Head of caudate nucleus (tissue), 42 donors: ENCODE measurements at regions not wholly inside any gene's neighbourhood (a gene's known extent, or its start where the extent isn't known, plus 50 kb on each side); places are given as distances from the start of the nearest gene placed in this dataset.

Source experiments
- DNase-seq, 42 donors: peaks; one replicate each; pipeline versions ENCODE4 v3.0.0 to v3.0.0-alpha.2; 2020 to 2021; ENCODE audit warnings: mixed read lengths in 7 of 42
- intact Hi-C: fragments of 100-400 bp; cut with DNase I; formaldehyde crosslinking; loops from one replicate; pipeline ENCODE4 v1.15.0; 2022

- no peak for DNase-seq
- intact Hi-C loops: no loop called here
Observed at GRCh38 chr1:218827486-218827885, 346.2 kb upstream of the LYPLAL1 start.

- intact Hi-C loops: no loop called here
- DNase-seq: no peak
Observed at GRCh38 chr1:218828125-218828650, 345.5 kb upstream of the LYPLAL1 start.

- DNase-seq: no peak
- intact Hi-C loops: no loop called here
Observed at GRCh38 chr1:218829097-218829496, 344.6 kb upstream of the LYPLAL1 start.

GRCh38 chr1:218835609-218836008 is 338.1 kb upstream of the LYPLAL1 start:
- DNase-seq: no peak
- intact Hi-C loops: no loop called here

GRCh38 chr1:218836264-218836663 is 337.4 kb upstream of the LYPLAL1 start:
- intact Hi-C loops: no loop called here

GRCh38 chr1:218837051-218837450 is 336.6 kb upstream of the LYPLAL1 start:
- no peak for DNase-seq
- intact Hi-C loops: no loop called here

More at GRCh38 chr1:218836264-218836663, 337.4 kb upstream of the LYPLAL1 start:
- DNase-seq: no peak

GRCh38 chr1:218845589-218845988 is 328.1 kb upstream of the LYPLAL1 start:
- intact Hi-C loops: no loop called here
- no peak for DNase-seq

- intact Hi-C loops: no loop called here
- no peak for DNase-seq
Observed at GRCh38 chr1:218846181-218846580, 327.5 kb upstream of the LYPLAL1 start.

- no peak for DNase-seq
- intact Hi-C loops: no loop called here
Observed at GRCh38 chr1:218847089-218847768, 326.4 kb upstream of the LYPLAL1 start.

- intact Hi-C loops: no loop called here
- no peak for DNase-seq
Observed at GRCh38 chr1:218848009-218848408, 325.7 kb upstream of the LYPLAL1 start.

- DNase-seq: no peak
- intact Hi-C loops: no loop called here
Observed at GRCh38 chr1:218850367-218850766, 323.3 kb upstream of the LYPLAL1 start.

GRCh38 chr1:218851586-218851985 is 322.1 kb upstream of the LYPLAL1 start:
- DNase-seq: no peak
- intact Hi-C loops: no loop called here

GRCh38 chr1:218852527-218852926 is 321.2 kb upstream of the LYPLAL1 start:
- DNase-seq: no peak
- intact Hi-C loops: no loop called here

- DNase-seq: no peak
- intact Hi-C loops: no loop called here
Observed at GRCh38 chr1:218863987-218864386, 309.7 kb upstream of the LYPLAL1 start.

- no peak for DNase-seq
- intact Hi-C loops: no loop called here
Observed at GRCh38 chr1:218865591-218865990, 308.1 kb upstream of the LYPLAL1 start.

GRCh38 chr1:218866507-218866906 is 307.2 kb upstream of the LYPLAL1 start:
- no peak for DNase-seq
- intact Hi-C loops: no loop called here

- intact Hi-C loops: no loop called here
- DNase-seq: no peak
Observed at GRCh38 chr1:218867066-218867465, 306.6 kb upstream of the LYPLAL1 start.

- intact Hi-C loops: no loop called here
- no peak for DNase-seq
Observed at GRCh38 chr1:218867941-218868626, 305.6 kb upstream of the LYPLAL1 start.

GRCh38 chr1:218869276-218869675 is 304.4 kb upstream of the LYPLAL1 start:
- intact Hi-C loops: no loop called here
- no peak for DNase-seq

GRCh38 chr1:218872026-218872425 is 301.7 kb upstream of the LYPLAL1 start:
- no peak for DNase-seq
- intact Hi-C loops: no loop called here

GRCh38 chr1:218872928-218873327 is 300.8 kb upstream of the LYPLAL1 start:
- no peak for DNase-seq

More at GRCh38 chr1:218872928-218873327, 300.8 kb upstream of the LYPLAL1 start:
- intact Hi-C loops: no loop called here
